B cell (primary cell): ENCODE measurements at regions not wholly inside any gene's neighbourhood (a gene's known extent, or its start where the extent isn't known, plus 50 kb on each side); places are given as distances from the start of the nearest gene placed in this dataset.

Source experiments
- EZH2 ChIP-seq: IDR thresholded peaks from 2 replicates; pipeline ENCODE4 v1.6.1; 2012; ENCODE audit warnings: borderline replicate concordance, low read depth, mild to moderate bottlenecking, moderate library complexity, low read length; ENCODE audit not compliant: insufficient read depth, poor library complexity, severe bottlenecking
- TF ChIP-seq, protein P1 (sequence below): fragments of 200-600 bp; IDR thresholded peaks from one replicate; pipeline ENCODE4 v1.8.0; 2022; ENCODE audit warnings: antibody characterized with exemption, mild to moderate bottlenecking

DNA sequence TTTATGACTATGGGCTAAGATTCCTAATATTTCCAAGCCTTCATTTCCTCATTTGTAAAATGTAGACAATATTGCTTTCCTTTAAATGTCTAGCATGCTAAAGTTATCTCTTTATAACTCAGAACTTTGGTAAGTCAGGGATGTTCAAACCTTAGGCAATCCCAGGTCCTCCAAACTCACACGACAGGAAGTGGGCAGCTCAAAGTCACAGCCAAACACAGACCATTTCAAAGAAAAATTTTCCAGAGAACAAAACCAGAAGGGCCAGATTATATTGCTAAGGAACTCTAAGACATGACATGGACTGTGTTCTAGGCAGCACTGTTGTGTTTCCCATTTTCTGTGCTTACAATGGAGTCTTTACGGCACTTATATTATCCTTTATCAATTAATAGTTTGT, 87.8 kb upstream of the DYNC1I1 start:
- TF ChIP-seq EZH2: no peak
- TF ChIP-seq, protein P1, sequence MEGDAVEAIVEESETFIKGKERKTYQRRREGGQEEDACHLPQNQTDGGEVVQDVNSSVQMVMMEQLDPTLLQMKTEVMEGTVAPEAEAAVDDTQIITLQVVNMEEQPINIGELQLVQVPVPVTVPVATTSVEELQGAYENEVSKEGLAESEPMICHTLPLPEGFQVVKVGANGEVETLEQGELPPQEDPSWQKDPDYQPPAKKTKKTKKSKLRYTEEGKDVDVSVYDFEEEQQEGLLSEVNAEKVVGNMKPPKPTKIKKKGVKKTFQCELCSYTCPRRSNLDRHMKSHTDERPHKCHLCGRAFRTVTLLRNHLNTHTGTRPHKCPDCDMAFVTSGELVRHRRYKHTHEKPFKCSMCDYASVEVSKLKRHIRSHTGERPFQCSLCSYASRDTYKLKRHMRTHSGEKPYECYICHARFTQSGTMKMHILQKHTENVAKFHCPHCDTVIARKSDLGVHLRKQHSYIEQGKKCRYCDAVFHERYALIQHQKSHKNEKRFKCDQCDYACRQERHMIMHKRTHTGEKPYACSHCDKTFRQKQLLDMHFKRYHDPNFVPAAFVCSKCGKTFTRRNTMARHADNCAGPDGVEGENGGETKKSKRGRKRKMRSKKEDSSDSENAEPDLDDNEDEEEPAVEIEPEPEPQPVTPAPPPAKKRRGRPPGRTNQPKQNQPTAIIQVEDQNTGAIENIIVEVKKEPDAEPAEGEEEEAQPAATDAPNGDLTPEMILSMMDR: no peak
